ENCODE measurements at regions not wholly inside any gene's neighbourhood (a gene's known extent, or its start where the extent isn't known, plus 50 kb on each side); places are given as distances from the start of the nearest gene placed in this dataset.

GRCh38 chr5:82745016-82745415 lies 332.2 kb downstream of the TMEM167A start:
- Histone ChIP-seq H3K9ac (ENCODE audit: low read depth, low read length, poor library complexity, severe bottlenecking) (no peak overlapping the region), H3K9me2 (replicated peaks; ENCODE audit: low read depth, low read length) (no peaks in the 10 kb centered on the region), H4K20me1 (ENCODE audit: insufficient read depth, low read length, poor library complexity, severe bottlenecking) (no peaks in the 10 kb centered on the region), H3K27me3 (ENCODE audit: insufficient read depth, low read length, poor library complexity, severe bottlenecking) (no peaks in the 10 kb centered on the region), H3F3A (ENCODE audit: low read depth) (peaks cover 12% of the 10 kb centered on the region; the same call in 1 of the 2 replicates), H3K4me3 (ENCODE audit: low read length, poor library complexity, severe bottlenecking) (no peak overlapping the region), H3K36me3 (ENCODE audit: insufficient read depth, low read length) (no peaks in the 10 kb centered on the region), H2AFZ (ENCODE audit: low read length) (no peak overlapping the region), H3K9me3 (ENCODE audit: insufficient read depth, low read depth, low read length) (no peaks in the 10 kb centered on the region), H3K4me2 (ENCODE audit: low read depth, low read length, poor library complexity, severe bottlenecking) (no peak overlapping the region), H3K79me2 (ENCODE audit: insufficient read depth, low read length) (no peaks in the 10 kb centered on the region), H3K4me1 (ENCODE audit: insufficient read depth, low read length, poor library complexity, severe bottlenecking) (peaks cover 31% of the 10 kb centered on the region)
- TF ChIP-seq EZH2phosphoT487 (IDR thresholded peaks at IDR 0.05; ENCODE audit: borderline replicate concordance): no peak
- no peak for TF ChIP-seq CTCF (conservative IDR thresholded peaks at IDR 0.05; ENCODE audit: low read length)

GRCh38 chr5:82738681-82739269 lies 338.4 kb downstream of the TMEM167A start:
- Histone ChIP-seq H2AFZ (ENCODE audit: low read length) (no peak overlapping the region), H3K4me1 (ENCODE audit: insufficient read depth, low read length, poor library complexity, severe bottlenecking) (peaks cover 21% of the 10 kb centered on the region), H3K9me3 (ENCODE audit: insufficient read depth, low read depth, low read length) (no peaks in the 10 kb centered on the region), H3K9me2 (replicated peaks; ENCODE audit: low read depth, low read length) (no peaks in the 10 kb centered on the region), H3K4me2 (ENCODE audit: low read depth, low read length, poor library complexity, severe bottlenecking) (no peak overlapping the region), H4K20me1 (ENCODE audit: insufficient read depth, low read length, poor library complexity, severe bottlenecking) (no peaks in the 10 kb centered on the region), H3K79me2 (ENCODE audit: insufficient read depth, low read length) (no peaks in the 10 kb centered on the region), H3K9ac (ENCODE audit: low read depth, low read length, poor library complexity, severe bottlenecking) (no peak overlapping the region), H3K36me3 (ENCODE audit: insufficient read depth, low read length) (no peaks in the 10 kb centered on the region), H3F3A (ENCODE audit: low read depth) (peaks cover 6% of the 10 kb centered on the region; the same call in 1 of the 2 replicates), H3K4me3 (ENCODE audit: low read length, poor library complexity, severe bottlenecking) (no peak overlapping the region), H3K27me3 (ENCODE audit: insufficient read depth, low read length, poor library complexity, severe bottlenecking) (no peaks in the 10 kb centered on the region)
- TF ChIP-seq CTCF (conservative IDR thresholded peaks at IDR 0.05; ENCODE audit: low read length): no peak
- TF ChIP-seq EZH2phosphoT487 (IDR thresholded peaks at IDR 0.05; ENCODE audit: borderline replicate concordance): no peak

- Histone ChIP-seq H3K27me3 (ENCODE audit: insufficient read depth, low read length, poor library complexity, severe bottlenecking) (no peaks in the 10 kb centered on the region), H3K9me3 (ENCODE audit: insufficient read depth, low read depth, low read length) (no peaks in the 10 kb centered on the region), H2AFZ (ENCODE audit: low read length) (no peak overlapping the region), H3K36me3 (ENCODE audit: insufficient read depth, low read length) (no peaks in the 10 kb centered on the region), H3K4me3 (ENCODE audit: low read length, poor library complexity, severe bottlenecking) (peak overlapping the region; percentile 42), H3K4me1 (ENCODE audit: insufficient read depth, low read length, poor library complexity, severe bottlenecking) (peaks cover 21% of the 10 kb centered on the region), H3K9ac (ENCODE audit: low read depth, low read length, poor library complexity, severe bottlenecking) (no peak overlapping the region), H3K4me2 (ENCODE audit: low read depth, low read length, poor library complexity, severe bottlenecking) (peak overlapping the region; percentile 72), H3K79me2 (ENCODE audit: insufficient read depth, low read length) (no peaks in the 10 kb centered on the region), H4K20me1 (ENCODE audit: insufficient read depth, low read length, poor library complexity, severe bottlenecking) (no peaks in the 10 kb centered on the region), H3K9me2 (replicated peaks; ENCODE audit: low read depth, low read length) (no peaks in the 10 kb centered on the region), H3F3A (ENCODE audit: low read depth) (peaks cover 6% of the 10 kb centered on the region; the same call in 1 of the 2 replicates)
- TF ChIP-seq CTCF (conservative IDR thresholded peaks at IDR 0.05; ENCODE audit: low read length) (no peak), EZH2phosphoT487 (IDR thresholded peaks at IDR 0.05; ENCODE audit: borderline replicate concordance) (no peak)
Measured at GRCh38 chr5:82735160-82735789, 341.9 kb downstream of the TMEM167A start.

Measured in Loucy (cell line).